GM19023 (cell line): ENCODE measurements at regions not wholly inside any gene's neighbourhood (a gene's known extent, or its start where the extent isn't known, plus 50 kb on each side); places are given as distances from the start of the nearest gene placed in this dataset.
"Not testable (repeated sequence)": the region's sequence is repeated elsewhere in the genome, so short reads cannot be mapped to it uniquely, and the experiment has no call there.

Source experiments
- ATAC-seq: cut with Tn5 transposase; IDR thresholded peaks from one replicate; pipeline ENCODE4 v1.9.1; 2021; ENCODE audit warnings: mild to moderate bottlenecking, moderate library complexity; ENCODE audit not compliant: unreplicated experiment

DNA sequence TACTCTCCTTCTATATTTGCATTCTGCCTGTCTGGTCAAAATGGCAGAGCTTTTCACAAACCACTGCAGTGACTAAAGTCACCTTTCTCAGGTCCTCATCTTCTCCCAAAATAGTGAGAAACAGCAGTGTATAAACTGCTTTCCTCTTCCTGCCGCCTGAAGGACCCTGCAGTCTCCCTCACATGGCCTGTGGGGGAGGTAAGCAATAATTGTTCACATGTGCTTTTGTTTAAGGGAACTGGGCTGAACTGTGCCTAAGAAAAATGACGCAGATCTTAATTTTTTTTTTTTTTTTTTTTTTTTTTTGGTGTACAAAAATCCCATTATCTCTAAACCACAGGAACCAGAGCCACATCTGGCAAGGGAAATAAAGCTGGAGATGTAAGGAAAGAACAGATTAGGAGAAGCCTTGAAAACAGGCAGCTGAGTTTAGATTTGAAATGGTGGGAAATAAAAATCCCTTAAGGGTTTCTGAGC is 131.7 kb upstream of the VLDLR start:
- ATAC-seq = no peak

DNA sequence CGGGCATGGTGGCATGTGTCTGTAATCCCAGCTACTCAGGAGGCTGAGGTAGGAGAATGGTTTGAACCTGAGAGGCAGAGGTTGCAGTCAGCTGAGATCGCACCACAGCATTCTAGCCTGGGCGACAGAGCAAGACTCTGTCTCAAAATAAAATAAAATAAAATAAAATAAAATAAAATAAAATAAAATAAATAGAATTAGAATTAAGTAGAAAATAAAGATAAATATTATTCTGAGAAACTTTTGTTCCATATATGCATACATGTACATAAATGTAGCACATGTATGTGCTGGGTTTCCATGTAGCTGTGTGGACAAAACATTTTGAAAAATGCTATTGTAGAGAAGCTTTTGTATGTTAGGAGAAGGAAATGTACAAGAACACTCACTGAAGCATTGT is 129.4 kb upstream of the VLDLR start:
- ATAC-seq = no peak

DNA sequence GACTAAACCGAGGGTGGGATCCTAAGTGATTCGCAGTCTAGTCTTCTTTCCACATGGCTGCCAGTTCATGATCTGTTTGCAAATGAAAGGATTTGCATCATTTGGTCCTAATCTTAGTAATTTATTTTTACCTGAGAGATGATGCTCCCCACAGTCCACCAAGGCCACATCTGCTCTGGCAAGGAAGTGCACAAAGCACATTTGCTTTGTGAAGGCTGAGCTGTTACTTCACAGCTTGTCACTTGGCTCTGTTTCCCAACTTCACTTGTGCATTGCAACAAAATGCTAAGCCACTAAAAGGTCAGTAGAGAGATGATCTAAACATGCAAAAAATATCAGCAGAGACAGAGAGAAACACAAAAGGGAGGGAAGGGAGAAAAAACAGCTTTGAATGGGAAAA is 128.5 kb upstream of the VLDLR start:
- no peak for ATAC-seq

DNA sequence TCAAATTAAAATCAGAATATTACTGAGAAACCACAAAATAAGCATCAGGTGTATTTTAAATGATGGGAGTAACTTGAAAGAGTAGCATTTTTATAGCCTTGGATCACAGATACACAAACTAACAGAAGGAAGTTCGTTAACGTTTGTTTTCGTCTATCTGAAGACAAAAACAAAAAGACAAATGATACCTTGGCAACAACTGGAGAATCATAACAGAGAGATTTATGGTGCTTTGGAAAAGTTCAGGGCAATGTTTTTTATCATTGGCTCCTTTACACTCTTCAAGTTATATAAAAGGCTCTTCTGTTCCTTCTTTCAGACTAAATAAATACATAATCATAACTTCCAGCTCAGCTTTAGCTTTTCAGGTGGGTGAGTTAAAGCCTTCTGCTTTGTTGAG is 128.1 kb upstream of the VLDLR start:
- no peak for ATAC-seq

DNA sequence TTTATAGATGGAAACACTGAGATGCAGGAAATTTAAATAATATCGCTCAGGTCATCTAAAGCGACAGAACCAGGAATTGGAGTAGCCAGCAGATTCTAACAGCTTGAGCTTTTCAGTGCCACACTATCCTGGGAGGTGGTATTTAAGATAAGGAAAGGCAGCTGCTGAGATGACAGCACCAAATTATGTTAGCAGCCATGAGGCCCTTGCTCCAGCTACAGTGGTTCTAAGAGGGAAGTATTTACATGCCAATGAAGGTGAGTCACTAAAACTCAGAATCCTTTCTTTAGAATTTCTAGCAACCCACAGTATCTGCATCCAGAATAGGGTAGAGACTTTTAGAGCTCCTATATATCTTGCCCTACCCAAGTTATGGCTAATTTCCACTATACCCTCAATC is 127.0 kb upstream of the VLDLR start:
- ATAC-seq = no peak

DNA sequence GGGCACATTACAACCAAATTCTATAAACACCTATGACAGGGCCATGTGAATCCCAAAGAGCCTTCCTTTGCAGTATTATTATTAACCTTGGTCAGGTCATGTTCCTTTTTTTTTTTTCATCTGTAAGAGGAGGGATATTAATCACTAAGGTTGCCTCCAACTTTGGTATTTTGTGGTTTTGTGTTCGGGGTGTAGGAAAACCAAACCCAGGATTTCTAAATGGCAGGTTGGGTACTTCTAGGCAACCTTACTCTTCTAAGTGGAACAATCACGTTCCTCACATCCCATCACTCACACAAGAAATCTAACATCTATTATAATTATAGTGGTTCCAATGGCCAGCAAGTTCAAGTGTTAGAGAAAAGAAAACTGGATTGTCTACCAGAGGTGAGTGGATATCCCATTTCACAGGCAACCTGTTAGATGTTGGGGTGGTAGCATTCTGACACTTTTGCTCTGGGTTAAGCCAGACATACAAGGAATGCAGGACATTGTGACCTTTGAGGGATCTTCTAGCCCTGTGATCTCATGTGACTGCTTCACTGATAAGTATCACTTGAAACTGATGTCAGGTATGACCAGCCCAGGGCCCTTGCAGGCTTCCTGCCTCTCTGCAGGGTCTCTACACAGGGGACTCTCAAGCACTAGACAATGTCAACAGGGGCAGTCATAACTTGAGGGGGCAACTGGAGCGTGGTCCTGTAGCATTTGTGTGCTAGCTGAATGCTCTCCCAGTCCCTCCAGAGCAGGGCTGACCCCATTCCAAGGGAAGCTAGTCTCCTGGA is 126.2 kb upstream of the VLDLR start:
- ATAC-seq = no peak

DNA sequence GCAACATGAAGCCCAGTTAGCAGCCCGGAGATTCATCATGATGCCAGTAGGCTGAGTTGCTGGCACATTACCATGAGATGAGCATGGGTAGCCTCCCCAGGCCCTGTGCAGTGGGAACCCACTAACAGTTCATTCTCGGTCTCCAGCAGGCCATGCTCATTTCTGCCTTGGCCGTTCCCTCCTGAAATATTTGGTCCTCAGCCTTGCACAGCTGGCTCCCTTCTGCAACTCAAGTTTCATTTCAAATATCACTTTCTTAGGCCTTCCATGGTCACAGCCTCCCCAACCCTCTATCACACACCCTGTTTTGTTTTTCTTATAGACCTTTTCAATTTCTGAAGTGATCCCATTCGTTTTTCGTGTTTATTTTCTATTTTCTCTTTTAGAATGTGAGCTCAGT is 125.4 kb upstream of the VLDLR start:
- ATAC-seq = no peak

DNA sequence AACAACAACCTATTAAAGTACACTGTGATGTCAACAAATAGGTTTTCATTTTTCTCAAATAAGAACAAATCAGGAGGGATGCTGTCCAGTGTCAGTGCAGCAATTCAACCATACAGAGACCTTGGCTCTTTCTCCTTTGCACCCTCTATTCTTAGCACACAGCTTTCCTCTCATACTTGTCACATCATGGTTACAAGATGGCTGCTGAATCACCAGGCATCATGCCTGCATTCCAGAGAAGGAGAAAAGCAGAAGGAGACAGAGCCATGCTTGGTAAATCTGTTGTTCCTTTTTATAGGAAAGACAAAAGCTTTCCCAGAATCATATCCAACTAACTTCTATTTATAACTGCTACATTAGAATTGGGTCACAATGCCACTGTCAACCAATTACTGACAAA is 124.7 kb upstream of the VLDLR start:
- ATAC-seq = no peak

DNA sequence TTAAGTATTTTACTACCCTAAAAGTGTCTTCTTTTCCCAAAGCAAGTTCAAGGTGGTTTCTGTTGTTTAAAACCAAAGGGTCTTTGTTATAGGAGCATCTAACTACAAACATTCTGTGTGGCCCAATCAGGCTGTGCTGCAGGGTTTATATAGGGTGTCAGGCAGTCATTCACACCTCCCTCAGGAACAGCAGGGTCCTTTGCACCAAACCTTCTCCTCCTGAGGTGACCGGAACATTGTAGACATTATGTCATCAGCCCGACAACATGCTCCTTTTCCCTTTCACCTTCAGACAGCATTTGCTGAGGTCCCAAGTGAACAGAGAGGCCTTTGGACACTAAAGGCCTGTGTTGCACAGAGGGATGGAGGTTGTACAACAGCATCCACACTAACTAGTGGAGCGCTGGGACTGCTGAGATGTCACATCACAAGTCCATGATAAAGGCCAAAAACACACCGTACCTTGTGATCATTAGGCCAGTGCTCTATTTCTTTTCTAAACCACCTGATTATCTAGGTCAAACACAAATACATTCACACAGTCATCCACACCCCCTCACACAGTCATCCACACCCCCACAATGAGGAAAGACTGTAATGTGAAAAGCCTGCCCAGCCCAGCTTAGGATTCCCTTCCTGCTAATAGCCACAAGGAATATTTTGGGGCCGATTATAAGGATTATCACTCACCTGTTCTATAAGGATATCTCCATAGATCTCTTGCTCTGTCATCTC is 123.8 kb upstream of the VLDLR start:
- no peak for ATAC-seq

DNA sequence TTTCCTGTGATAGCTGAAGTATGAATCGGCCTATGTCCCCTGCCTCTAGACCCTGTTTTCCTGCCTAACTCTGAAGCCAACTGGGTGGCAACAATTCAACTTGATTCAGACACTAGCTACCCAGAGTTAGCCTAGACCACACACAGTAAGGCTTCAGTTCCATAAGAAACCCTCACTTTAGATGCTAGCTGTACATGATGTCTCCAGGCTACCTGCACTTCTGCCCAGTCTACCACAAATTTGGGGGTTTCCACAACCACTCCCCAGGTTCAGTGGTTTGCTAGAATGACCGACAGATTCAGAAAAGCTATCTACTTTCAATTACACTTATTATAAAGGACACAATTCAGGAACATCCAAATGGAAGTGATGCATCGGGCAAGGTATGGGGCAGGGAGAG is 119.4 kb upstream of the VLDLR start:
- no peak for ATAC-seq

DNA sequence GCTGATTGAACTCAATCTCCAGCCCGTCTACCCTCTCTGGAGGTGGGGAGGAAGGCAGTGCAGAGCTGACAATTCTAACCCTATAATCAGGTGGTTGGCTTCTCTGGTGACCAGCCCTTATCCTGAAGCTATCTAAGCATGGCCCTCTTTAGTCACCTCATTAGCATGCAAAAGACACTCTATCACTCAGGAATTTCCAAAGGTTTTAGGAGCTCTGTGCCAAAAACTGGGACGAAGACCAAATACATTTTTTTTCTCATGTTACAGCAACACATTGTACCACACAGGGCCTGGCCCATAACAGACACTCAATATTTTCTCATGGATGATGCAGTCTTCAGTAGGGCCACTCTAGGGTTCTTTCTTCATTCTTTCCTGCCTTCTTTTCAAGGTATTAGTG is 118.8 kb upstream of the VLDLR start:
- ATAC-seq = no peak

DNA sequence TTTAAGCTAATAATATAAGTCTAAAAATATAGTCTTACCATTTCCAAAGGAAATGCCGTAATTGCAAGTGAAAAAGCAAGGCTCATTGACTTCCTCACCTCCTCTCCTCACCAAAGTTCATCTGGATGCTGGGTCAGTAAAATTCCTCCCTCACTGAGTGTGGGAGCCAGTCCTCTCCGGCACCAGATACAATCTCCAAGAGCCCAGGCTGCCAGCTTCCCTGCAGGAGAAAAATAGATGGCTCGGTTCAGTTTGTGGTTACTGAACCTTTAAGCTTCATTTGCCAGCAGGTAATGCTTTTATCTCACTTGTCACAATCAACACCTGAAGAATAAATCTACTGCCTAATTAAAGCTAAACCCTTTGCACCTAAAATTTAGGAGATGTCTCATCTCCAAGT is 115.3 kb upstream of the VLDLR start:
- ATAC-seq = no peak

DNA sequence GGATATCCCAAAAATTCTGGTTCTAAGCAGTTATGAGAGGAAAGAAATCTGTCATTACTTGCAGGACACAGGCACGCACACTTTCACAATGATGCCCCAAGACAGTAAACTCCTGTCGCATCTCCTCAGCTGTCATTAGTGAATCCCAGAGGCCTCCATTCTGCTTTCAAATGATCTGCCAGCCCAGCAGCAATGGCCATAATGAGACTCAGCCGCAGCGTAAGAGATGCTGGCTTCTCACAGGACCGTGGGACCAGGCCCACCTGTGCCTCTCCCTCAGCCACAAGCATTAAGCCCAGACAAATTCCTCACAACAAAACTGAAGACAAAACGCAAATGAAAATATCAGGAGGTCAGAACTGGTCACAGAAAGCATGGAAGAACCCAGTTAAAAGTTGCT is 98.0 kb upstream of the VLDLR start:
- ATAC-seq = no peak

DNA sequence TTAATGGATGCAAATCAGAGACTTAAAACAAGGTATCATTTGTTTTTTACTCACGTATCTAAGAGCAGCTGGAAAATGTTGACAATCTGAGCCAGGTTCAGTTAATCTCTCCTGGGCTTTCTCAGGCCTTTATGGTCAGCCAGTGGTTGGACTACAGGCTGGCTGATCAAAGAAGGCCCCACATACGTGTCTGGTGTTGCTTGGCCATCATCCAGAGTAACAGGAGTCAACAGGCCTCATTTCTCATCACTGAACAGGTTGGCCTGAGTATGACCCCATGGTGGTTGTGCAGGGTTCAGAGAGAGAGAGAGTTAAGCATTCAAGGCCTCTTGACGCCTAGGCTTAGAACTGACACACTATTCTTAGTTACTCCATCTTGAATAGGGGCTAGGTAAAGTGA is 97.0 kb upstream of the VLDLR start:
- ATAC-seq = no peak

DNA sequence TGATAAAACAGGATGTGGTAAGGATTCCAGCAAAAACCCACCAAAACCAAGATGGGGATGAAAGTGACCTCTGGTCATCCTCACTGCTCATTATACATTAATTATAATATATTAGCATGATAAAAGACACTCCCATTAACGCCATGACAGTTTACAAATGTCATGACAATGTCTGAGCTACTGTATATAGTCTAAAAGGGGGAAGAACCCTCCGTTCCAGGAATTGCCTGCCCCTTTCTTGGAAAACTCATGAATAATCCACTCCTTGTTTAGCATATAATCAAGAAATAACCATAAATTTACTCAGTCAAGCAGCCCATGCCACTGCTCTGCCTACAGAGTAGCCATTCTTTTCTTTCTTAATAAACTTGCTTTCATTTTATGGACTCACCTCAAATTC is 96.4 kb upstream of the VLDLR start:
- no peak for ATAC-seq

DNA sequence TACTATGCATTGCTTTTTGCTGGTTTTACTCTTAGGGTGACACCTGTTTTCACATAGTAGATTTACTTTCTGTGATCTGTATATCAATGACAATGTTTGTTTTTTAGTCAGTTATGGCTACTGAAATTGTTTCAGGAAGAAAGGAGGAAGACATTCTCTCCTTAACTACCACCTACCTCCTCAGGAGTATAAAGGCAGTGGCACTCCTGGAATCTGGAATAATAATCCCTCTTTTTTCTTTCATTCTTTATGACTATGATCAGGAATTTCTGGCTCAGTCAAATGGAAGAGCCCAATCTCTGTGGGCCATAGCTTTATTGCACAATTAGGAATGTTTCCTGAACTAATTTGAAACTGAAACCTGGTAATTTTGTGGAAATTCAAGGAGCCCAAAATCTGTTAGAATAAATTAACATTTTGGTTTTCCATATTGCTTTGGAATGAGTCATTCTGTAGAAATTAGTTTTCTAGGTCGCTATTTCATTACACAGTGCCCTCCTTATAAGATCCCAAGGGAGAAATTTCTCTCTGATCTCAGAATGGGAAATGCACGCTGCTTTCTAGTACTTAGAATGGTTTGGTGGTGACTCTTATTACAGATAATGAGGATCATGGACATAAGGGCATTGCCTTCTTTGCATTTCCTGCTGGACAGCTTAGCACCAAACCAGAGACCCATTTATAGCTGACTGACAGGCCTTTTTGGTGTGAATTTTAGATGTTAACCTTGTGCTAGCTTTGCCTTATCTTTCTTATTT is 95.3 kb upstream of the VLDLR start:
- ATAC-seq = no peak

DNA sequence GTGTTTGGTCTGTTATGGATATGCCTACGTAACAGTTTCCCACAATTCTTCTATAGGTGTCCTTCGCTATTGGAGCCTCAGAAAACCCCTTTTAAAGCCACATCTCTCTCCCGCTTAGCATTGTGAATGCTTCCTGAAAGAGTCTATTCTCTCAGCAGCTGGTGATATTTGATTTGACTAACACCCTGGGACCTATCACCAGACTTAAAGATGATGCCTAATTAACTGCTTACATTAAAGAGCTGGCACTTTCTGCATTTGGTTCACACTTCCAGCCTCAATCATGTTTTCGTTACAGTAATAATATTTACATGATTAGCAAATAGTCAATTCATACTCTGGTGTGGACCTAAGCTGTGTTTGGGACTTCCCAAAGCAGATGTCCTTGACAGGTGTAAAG is 90.1 kb upstream of the VLDLR start:
- no peak for ATAC-seq

DNA sequence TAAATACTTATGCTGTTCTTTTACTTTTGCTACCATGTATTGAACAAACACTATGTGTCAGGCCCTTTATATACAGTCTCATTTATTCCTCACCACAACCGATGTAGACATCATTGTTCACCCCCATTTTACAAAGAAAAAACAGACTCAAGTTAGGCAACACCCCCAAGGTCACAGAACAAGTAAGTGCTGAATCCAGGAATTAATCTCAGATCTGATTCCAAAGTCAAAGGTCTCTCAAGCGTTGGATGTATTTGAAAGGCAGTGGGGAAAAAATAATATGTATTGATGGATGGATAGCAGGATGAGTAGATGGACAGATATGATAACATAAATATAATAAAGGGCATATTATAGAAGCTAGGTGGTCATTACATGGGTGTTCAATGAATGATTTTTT is 85.1 kb upstream of the VLDLR start:
- no peak for ATAC-seq

DNA sequence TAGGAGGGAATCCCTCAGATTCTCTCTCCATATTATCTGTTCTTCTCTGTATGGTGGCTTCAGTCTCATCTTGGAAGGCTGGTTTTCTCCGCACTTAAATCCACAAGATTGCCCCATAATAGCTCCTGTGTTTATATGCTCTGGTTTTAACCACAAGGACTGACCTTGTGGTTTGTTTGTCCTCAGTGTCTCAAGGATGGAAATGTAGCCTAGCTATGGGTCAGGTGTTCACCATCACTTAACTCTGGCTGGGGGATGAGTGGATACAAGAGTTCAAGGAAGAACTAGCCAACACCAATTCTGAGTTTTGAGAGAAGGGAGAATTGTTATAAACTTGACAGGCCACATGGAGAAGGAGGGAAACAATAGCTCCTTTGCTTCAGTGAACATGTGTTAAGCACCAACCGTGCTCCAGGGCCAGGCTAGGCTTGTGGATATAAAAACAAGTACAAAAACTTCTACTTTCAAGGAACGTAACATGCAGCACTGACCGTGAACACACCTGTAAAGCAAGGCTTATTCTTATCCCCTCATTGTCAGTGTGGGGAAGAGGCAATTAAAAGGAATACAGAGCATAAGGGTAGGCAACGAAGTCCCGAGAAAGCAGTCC is 75.6 kb upstream of the VLDLR start:
- no peak for ATAC-seq

DNA sequence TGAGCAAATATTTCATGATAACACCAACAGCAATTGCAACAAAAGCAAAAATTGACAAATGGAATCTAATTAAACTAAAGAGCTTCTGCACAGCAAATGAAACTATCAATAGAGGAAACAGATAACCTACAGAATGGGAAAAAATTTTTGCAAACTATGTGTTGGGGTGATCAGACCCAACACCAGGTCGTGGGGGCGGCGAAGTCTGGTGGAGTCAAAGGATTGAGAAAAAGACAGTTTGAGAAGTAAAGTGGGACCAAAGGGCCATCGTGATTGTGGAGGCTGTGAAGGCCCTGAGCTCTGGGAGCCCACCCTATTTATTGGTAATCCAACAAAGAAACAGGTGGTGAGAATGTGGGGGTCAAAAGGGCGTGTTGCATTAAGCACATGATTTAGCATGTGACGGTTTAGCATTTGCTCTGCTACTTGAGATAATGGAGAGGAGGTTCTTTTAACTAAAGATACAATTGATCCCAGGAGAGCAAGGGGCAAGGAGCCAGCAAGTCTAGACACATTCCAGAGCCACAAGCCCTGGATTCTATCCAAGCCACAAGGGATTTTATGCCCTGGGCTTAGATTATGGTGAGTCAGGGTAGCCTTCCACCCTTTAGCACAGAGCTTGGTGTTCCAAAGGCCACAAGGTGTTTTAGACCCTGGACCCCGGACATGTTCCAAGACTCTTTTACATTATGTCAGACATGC is 65.5 kb upstream of the VLDLR start:
- ATAC-seq = not testable (repeated sequence)

DNA sequence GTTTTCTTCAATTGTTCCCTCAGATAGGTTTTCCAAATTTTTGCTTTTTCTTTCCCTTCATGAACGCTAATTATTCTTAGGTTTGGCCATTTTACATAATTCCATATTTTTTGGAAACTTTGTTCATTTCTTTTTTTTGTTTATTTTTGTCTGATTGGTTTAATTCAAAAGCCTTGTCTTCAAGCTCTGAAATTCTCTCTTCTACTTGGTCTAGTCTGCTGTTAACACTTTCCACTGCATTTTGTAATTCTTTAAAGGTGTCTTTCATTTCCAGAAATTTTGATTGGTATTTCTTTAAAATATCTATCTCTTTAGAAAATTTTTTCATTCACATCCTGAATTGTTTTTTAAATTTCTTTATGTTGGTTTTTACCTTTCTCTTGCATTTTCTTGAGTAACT is 63.9 kb upstream of the VLDLR start:
- no peak for ATAC-seq
